ENCODE measurements at regions not wholly inside any gene's neighbourhood (a gene's known extent, or its start where the extent isn't known, plus 50 kb on each side); places are given as distances from the start of the nearest gene placed in this dataset.

- H3K9me3 ChIP-seq (ENCODE audit: low read depth), result no peaks in the 10 kb centered on the region
- H3K27me3 ChIP-seq, result no peaks in the 10 kb centered on the region
- H3K27ac ChIP-seq, result no peak overlapping the region
- peaks cover 13% of the 10 kb centered on the region for H3K4me1 ChIP-seq (ENCODE audit: low read depth)
- H3K4me3 ChIP-seq, result no peak overlapping the region
- H3K36me3 ChIP-seq, result no peaks in the 10 kb centered on the region
- TF ChIP-seq CTCF (IDR thresholded peaks at IDR 0.05; ENCODE audit: low read depth, low read length), result no peak
- DNase-seq (ENCODE audit: low read depth in 1 of 2, low spot score in 1 of 2), result peak in 1 of 2 donors; percentile 24
Observed at GRCh38 chr5:74541381-74541781, 99.1 kb downstream of the ENC1 start.

GRCh38 chr5:74540622-74541021 lies 99.9 kb downstream of the ENC1 start:
- TF ChIP-seq CTCF (IDR thresholded peaks at IDR 0.05; ENCODE audit: low read depth, low read length), result no peak
- peak in 1 of 2 donors; percentile 33 for DNase-seq (ENCODE audit: low read depth in 1 of 2, low spot score in 1 of 2)
- H3K4me1 ChIP-seq (ENCODE audit: low read depth), result peaks cover 13% of the 10 kb centered on the region

GRCh38 chr5:74539986-74540385 lies 100.5 kb downstream of the ENC1 start:
- H3K27ac ChIP-seq, result no peak overlapping the region
- no peaks in the 10 kb centered on the region for H3K27me3 ChIP-seq
- no peaks in the 10 kb centered on the region for H3K9me3 ChIP-seq (ENCODE audit: low read depth)
- no peak overlapping the region for H3K4me3 ChIP-seq
- DNase-seq (ENCODE audit: low read depth in 1 of 2, low spot score in 1 of 2), result no peak
- TF ChIP-seq CTCF (IDR thresholded peaks at IDR 0.05; ENCODE audit: low read depth, low read length), result no peak
- H3K36me3 ChIP-seq, result no peaks in the 10 kb centered on the region
- H3K4me1 ChIP-seq (ENCODE audit: low read depth), result peaks cover 12% of the 10 kb centered on the region

More at GRCh38 chr5:74540622-74541021, 99.9 kb downstream of the ENC1 start:
- Histone ChIP-seq H3K27ac (no peak overlapping the region), H3K36me3 (no peaks in the 10 kb centered on the region), H3K4me3 (no peak overlapping the region), H3K27me3 (no peaks in the 10 kb centered on the region), H3K9me3 (ENCODE audit: low read depth) (no peaks in the 10 kb centered on the region)

- Histone ChIP-seq H3K4me3 (no peak overlapping the region), H3K27me3 (no peaks in the 10 kb centered on the region), H3K4me1 (ENCODE audit: low read depth) (no peaks in the 10 kb centered on the region), H3K9me3 (ENCODE audit: low read depth) (no peaks in the 10 kb centered on the region), H3K36me3 (no peaks in the 10 kb centered on the region), H3K27ac (no peak overlapping the region)
- DNase-seq (ENCODE audit: low read depth in 1 of 2, low spot score in 1 of 2), result peak in 1 of 2 donors; percentile 95
- TF ChIP-seq CTCF (IDR thresholded peaks at IDR 0.05; ENCODE audit: low read depth, low read length), result no peak
Observed at GRCh38 chr5:74538206-74538661, 102.3 kb downstream of the ENC1 start.

GRCh38 chr5:74536658-74537057 lies 103.9 kb downstream of the ENC1 start:
- Histone ChIP-seq H3K4me1 (ENCODE audit: low read depth) (no peaks in the 10 kb centered on the region), H3K27me3 (no peaks in the 10 kb centered on the region), H3K36me3 (no peaks in the 10 kb centered on the region), H3K4me3 (no peak overlapping the region), H3K27ac (no peak overlapping the region), H3K9me3 (ENCODE audit: low read depth) (no peaks in the 10 kb centered on the region)
- TF ChIP-seq CTCF (IDR thresholded peaks at IDR 0.05; ENCODE audit: low read depth, low read length), result no peak
- DNase-seq (ENCODE audit: low read depth in 1 of 2, low spot score in 1 of 2), result no peak

- no peaks in the 10 kb centered on the region for H3K27me3 ChIP-seq
- no peak overlapping the region for H3K27ac ChIP-seq
- no peak for TF ChIP-seq CTCF (IDR thresholded peaks at IDR 0.05; ENCODE audit: low read depth, low read length)
- H3K4me1 ChIP-seq (ENCODE audit: low read depth), result no peaks in the 10 kb centered on the region
- no peak for DNase-seq (ENCODE audit: low read depth in 1 of 2, low spot score in 1 of 2)
- no peaks in the 10 kb centered on the region for H3K9me3 ChIP-seq (ENCODE audit: low read depth)
- H3K36me3 ChIP-seq, result no peaks in the 10 kb centered on the region
- H3K4me3 ChIP-seq, result no peak overlapping the region
Observed at GRCh38 chr5:74535926-74536325, 104.6 kb downstream of the ENC1 start.

Measured in cardiac muscle cell (in vitro differentiated cells and primary cell).